Esophagus squamous epithelium (tissue), 4 donors: ENCODE measurements at regions not wholly inside any gene's neighbourhood (a gene's known extent, or its start where the extent isn't known, plus 50 kb on each side); places are given as distances from the start of the nearest gene placed in this dataset.

ENCODE experiments used
- CTCF ChIP-seq, 6 experiments: fragments of 450-650 bp in 4 of 6; fragments of 200-600 bp in 2 of 6; sonication (generic) in 2 of 6; IDR thresholded peaks; one replicate each; pipeline ENCODE4 v1.5.1; 2016 to 2019; ENCODE audit warnings: antibody characterized with exemption in 6 of 6, mild to moderate bottlenecking in 4 of 6, moderate library complexity in 4 of 6
- POLR2A ChIP-seq, 4 donors: fragments of 450-650 bp; IDR thresholded peaks; one replicate each; pipeline ENCODE4 v1.6.1; 2017; ENCODE audit warnings: antibody characterized with exemption in 4 of 4, mild to moderate bottlenecking in 4 of 4, moderate library complexity in 3 of 4

- TF ChIP-seq CTCF (IDR thresholded peaks at IDR 0.05) (no peak), POLR2A (IDR thresholded peaks at IDR 0.05) (no peak)
These were observed 86.9 kb downstream of the CCDC34 start for GRCh38 chr11:27276141-27276540.
